AG09309 (cell line): ENCODE measurements at regions not wholly inside any gene's neighbourhood (a gene's known extent, or its start where the extent isn't known, plus 50 kb on each side); places are given as distances from the start of the nearest gene placed in this dataset.
"Not testable (repeated sequence)": the region's sequence is repeated elsewhere in the genome, so short reads cannot be mapped to it uniquely, and the experiment has no call there.

Source experiments
- DNase-seq: peaks from one replicate; pipeline ENCODE4 v3.0.0-alpha.2; 2010; ENCODE audit warnings: low read depth
- H3K4me3 ChIP-seq: 2 replicates; pipeline ENCODE4 v1.5.1; 2011; ENCODE audit warnings: mild to moderate bottlenecking, low read depth, low read length, moderate library complexity; ENCODE audit not compliant: control insufficient read depth
- CTCF ChIP-seq: IDR thresholded peaks from 2 replicates; pipeline ENCODE4 v1.5.1; 2011; ENCODE audit warnings: mild to moderate bottlenecking, low read depth, low read length, inconsistent platforms; ENCODE audit not compliant: insufficient read depth, control insufficient read depth; ENCODE audit errors: missing control alignments

- no peak for DNase-seq
- H3K4me3 ChIP-seq: no peak overlapping the region
- TF ChIP-seq CTCF: no peak
Measured at GRCh38 chr6:81552644-81553043, 199.8 kb downstream of the TENT5A start.

GRCh38 chr6:81547149-81547548 is 205.3 kb downstream of the TENT5A start:
- no peak for DNase-seq
- TF ChIP-seq CTCF: no peak
- no peak overlapping the region for H3K4me3 ChIP-seq

GRCh38 chr6:81534934-81535465 is 217.5 kb downstream of the TENT5A start:
- TF ChIP-seq CTCF: no peak
- no peak overlapping the region for H3K4me3 ChIP-seq
- no peak for DNase-seq

- no peak overlapping the region for H3K4me3 ChIP-seq
- no peak for TF ChIP-seq CTCF
- DNase-seq: no peak
Measured at GRCh38 chr6:81531869-81532561, 220.5 kb downstream of the TENT5A start.

- TF ChIP-seq CTCF: no peak
- no peak overlapping the region for H3K4me3 ChIP-seq
- no peak for DNase-seq
Measured at GRCh38 chr6:81517455-81517854, 235.0 kb downstream of the TENT5A start.

GRCh38 chr6:81515562-81516453 is 236.7 kb downstream of the TENT5A start:
- DNase-seq: peak; percentile 51
- H3K4me3 ChIP-seq: no peak overlapping the region
- no peak for TF ChIP-seq CTCF

GRCh38 chr6:81514195-81514594 is 238.3 kb downstream of the TENT5A start:
- H3K4me3 ChIP-seq, DNase-seq: not testable (repeated sequence)
